ENCODE measurements at regions not wholly inside any gene's neighbourhood (a gene's known extent, or its start where the extent isn't known, plus 50 kb on each side); places are given as distances from the start of the nearest gene placed in this dataset.

DNA sequence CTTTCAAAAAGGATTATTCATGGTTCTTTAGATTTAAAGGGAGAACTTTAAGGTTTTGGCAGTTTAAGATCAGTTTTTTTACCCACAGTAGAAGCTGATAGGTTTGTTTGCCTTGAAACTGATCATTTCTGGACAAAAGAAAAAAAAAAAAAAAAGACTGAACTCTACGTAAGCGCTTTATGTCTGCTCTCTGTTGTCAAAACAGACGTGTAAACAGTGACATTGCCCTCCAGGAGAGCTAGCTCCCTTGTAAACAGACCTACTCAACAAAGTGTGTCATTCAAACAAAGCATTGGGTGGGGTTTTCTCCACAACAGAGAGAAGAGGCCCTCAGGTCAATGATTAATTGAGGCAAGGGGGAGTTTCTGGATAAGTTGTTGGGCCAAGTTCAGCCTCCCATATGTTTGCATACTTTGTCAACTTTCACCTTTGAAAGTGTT lies 568.1 kb upstream of the LRRN3 start (continued):
- peak; percentile 46; the same call in 1 of the 2 replicates for TF ChIP-seq PHF21A (CRISPR knock-in tag; IDR thresholded peaks at IDR 0.05)
- TF ChIP-seq, protein P1, sequence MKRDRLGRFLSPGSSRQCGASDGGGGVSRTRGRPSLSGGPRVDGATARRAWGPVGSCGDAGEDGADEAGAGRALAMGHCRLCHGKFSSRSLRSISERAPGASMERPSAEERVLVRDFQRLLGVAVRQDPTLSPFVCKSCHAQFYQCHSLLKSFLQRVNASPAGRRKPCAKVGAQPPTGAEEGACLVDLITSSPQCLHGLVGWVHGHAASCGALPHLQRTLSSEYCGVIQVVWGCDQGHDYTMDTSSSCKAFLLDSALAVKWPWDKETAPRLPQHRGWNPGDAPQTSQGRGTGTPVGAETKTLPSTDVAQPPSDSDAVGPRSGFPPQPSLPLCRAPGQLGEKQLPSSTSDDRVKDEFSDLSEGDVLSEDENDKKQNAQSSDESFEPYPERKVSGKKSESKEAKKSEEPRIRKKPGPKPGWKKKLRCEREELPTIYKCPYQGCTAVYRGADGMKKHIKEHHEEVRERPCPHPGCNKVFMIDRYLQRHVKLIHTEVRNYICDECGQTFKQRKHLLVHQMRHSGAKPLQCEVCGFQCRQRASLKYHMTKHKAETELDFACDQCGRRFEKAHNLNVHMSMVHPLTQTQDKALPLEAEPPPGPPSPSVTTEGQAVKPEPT (CRISPR knock-in tag; IDR thresholded peaks at IDR 0.05; ENCODE audit: low read depth) = no peak
- TF ChIP-seq ZNF326 (CRISPR knock-in tag; IDR thresholded peaks at IDR 0.05; ENCODE audit: borderline replicate concordance) = no peak
- TF ChIP-seq FOXK2 (IDR thresholded peaks at IDR 0.05) = peak; percentile 88
- TF ChIP-seq KLF16 (CRISPR knock-in tag; IDR thresholded peaks at IDR 0.05) = peak in 1 of 2 experiments; percentile 65; a peak in 1 of 4 replicates
- TF ChIP-seq SIX1 (CRISPR knock-in tag; IDR thresholded peaks at IDR 0.05; ENCODE audit: borderline replicate concordance) = 0 out of 2 replicates have a peak, but pooled peaks have one; percentile 45
- TF ChIP-seq ZMAT3 (CRISPR knock-in tag; conservative IDR thresholded peaks at IDR 0.05) = no peak
- TF ChIP-seq RBAK (CRISPR knock-in tag; IDR thresholded peaks at IDR 0.05) = no peak
- TF ChIP-seq EZH2 (conservative IDR thresholded peaks at IDR 0.05; ENCODE audit: low read depth, low read length) = no peak
- TF ChIP-seq BRCA1 (CRISPR knock-in tag; IDR thresholded peaks at IDR 0.05) = no peak
- TF ChIP-seq, protein P2, sequence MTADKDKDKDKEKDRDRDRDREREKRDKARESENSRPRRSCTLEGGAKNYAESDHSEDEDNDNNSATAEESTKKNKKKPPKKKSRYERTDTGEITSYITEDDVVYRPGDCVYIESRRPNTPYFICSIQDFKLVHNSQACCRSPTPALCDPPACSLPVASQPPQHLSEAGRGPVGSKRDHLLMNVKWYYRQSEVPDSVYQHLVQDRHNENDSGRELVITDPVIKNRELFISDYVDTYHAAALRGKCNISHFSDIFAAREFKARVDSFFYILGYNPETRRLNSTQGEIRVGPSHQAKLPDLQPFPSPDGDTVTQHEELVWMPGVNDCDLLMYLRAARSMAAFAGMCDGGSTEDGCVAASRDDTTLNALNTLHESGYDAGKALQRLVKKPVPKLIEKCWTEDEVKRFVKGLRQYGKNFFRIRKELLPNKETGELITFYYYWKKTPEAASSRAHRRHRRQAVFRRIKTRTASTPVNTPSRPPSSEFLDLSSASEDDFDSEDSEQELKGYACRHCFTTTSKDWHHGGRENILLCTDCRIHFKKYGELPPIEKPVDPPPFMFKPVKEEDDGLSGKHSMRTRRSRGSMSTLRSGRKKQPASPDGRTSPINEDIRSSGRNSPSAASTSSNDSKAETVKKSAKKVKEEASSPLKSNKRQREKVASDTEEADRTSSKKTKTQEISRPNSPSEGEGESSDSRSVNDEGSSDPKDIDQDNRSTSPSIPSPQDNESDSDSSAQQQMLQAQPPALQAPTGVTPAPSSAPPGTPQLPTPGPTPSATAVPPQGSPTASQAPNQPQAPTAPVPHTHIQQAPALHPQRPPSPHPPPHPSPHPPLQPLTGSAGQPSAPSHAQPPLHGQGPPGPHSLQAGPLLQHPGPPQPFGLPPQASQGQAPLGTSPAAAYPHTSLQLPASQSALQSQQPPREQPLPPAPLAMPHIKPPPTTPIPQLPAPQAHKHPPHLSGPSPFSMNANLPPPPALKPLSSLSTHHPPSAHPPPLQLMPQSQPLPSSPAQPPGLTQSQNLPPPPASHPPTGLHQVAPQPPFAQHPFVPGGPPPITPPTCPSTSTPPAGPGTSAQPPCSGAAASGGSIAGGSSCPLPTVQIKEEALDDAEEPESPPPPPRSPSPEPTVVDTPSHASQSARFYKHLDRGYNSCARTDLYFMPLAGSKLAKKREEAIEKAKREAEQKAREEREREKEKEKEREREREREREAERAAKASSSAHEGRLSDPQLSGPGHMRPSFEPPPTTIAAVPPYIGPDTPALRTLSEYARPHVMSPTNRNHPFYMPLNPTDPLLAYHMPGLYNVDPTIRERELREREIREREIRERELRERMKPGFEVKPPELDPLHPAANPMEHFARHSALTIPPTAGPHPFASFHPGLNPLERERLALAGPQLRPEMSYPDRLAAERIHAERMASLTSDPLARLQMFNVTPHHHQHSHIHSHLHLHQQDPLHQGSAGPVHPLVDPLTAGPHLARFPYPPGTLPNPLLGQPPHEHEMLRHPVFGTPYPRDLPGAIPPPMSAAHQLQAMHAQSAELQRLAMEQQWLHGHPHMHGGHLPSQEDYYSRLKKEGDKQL (CRISPR knock-in tag; IDR thresholded peaks at IDR 0.05; ENCODE audit: low read depth) = peak; percentile 97
- TF ChIP-seq SSRP1 (CRISPR knock-in tag; IDR thresholded peaks at IDR 0.05) = no peak
- TF ChIP-seq ZNF878 (CRISPR knock-in tag; IDR thresholded peaks at IDR 0.05) = peak; percentile 89; the same call in 1 of the 2 replicates
- TF ChIP-seq, protein P3, sequence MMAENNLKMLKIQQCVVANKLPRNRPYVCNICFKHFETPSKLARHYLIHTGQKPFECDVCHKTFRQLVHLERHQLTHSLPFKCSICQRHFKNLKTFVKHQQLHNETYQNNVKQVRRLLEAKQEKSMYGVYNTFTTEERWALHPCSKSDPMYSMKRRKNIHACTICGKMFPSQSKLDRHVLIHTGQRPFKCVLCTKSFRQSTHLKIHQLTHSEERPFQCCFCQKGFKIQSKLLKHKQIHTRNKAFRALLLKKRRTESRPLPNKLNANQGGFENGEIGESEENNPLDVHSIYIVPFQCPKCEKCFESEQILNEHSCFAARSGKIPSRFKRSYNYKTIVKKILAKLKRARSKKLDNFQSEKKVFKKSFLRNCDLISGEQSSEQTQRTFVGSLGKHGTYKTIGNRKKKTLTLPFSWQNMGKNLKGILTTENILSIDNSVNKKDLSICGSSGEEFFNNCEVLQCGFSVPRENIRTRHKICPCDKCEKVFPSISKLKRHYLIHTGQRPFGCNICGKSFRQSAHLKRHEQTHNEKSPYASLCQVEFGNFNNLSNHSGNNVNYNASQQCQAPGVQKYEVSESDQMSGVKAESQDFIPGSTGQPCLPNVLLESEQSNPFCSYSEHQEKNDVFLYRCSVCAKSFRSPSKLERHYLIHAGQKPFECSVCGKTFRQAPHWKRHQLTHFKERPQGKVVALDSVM (CRISPR knock-in tag; IDR thresholded peaks at IDR 0.05) = no peak
- TF ChIP-seq SMYD3 (CRISPR knock-in tag; IDR thresholded peaks at IDR 0.05) = peak; percentile 82; the same call in 1 of the 2 replicates
- peak; percentile 20; the same call in 1 of the 2 replicates for TF ChIP-seq KLF6 (CRISPR knock-in tag; IDR thresholded peaks at IDR 0.05)
- TF ChIP-seq NR2C2 (CRISPR knock-in tag; IDR thresholded peaks at IDR 0.05; ENCODE audit: borderline replicate concordance) = peak; percentile 82
- TF ChIP-seq, protein P4, sequence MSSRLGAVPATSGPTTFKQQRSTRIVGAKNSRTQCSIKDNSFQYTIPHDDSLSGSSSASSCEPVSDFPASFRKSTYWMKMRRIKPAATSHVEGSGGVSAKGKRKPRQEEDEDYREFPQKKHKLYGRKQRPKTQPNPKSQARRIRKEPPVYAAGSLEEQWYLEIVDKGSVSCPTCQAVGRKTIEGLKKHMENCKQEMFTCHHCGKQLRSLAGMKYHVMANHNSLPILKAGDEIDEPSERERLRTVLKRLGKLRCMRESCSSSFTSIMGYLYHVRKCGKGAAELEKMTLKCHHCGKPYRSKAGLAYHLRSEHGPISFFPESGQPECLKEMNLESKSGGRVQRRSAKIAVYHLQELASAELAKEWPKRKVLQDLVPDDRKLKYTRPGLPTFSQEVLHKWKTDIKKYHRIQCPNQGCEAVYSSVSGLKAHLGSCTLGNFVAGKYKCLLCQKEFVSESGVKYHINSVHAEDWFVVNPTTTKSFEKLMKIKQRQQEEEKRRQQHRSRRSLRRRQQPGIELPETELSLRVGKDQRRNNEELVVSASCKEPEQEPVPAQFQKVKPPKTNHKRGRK (CRISPR knock-in tag; IDR thresholded peaks at IDR 0.05) = no peak
- TF ChIP-seq, protein P5, sequence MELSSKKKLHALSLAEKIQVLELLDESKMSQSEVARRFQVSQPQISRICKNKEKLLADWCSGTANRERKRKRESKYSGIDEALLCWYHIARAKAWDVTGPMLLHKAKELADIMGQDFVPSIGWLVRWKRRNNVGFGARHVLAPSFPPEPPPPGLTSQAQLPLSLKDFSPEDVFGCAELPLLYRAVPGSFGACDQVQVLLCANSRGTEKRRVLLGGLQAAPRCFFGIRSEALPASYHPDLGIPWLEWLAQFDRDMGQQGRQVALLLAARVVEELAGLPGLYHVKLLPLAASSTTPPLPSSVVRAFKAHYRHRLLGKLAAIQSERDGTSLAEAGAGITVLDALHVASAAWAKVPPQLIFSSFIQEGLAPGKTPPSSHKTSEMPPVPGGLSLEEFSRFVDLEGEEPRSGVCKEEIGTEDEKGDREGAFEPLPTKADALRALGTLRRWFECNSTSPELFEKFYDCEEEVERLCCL (CRISPR knock-in tag; IDR thresholded peaks at IDR 0.05; ENCODE audit: borderline replicate concordance) = no peak
